Putamen (tissue), 1 donor: ENCODE measurements at regions not wholly inside any gene's neighbourhood (a gene's known extent, or its start where the extent isn't known, plus 50 kb on each side); places are given as distances from the start of the nearest gene placed in this dataset.

Source experiments
- DNase-seq: peaks from one replicate; pipeline ENCODE4 v3.0.0-alpha.2; 2016; ENCODE audit warnings: low spot score

- DNase-seq: no peak
Observed at GRCh38 chr4:147312376-147313046, 168.4 kb upstream of the EDNRA start.

GRCh38 chr4:147313108-147313507 is 167.8 kb upstream of the EDNRA start:
- no peak for DNase-seq

- no peak for DNase-seq
Observed at GRCh38 chr4:147318586-147318985, 162.3 kb upstream of the EDNRA start.

- no peak for DNase-seq
Observed at GRCh38 chr4:147325571-147325981, 155.3 kb upstream of the EDNRA start.

GRCh38 chr4:147326591-147326990 is 154.3 kb upstream of the EDNRA start:
- DNase-seq: no peak

GRCh38 chr4:147327322-147327721 is 153.6 kb upstream of the EDNRA start:
- DNase-seq: no peak

- no peak for DNase-seq
Observed at GRCh38 chr4:147328189-147328588, 152.7 kb upstream of the EDNRA start.

- DNase-seq: no peak
Observed at GRCh38 chr4:147328756-147329446, 152.0 kb upstream of the EDNRA start.

- no peak for DNase-seq
Observed at GRCh38 chr4:147332091-147332490, 148.8 kb upstream of the EDNRA start.

GRCh38 chr4:147334478-147334877 is 146.4 kb upstream of the EDNRA start:
- DNase-seq: no peak

- DNase-seq: no peak
Observed at GRCh38 chr4:147335183-147335582, 145.7 kb upstream of the EDNRA start.

- no peak for DNase-seq
Observed at GRCh38 chr4:147336252-147336651, 144.6 kb upstream of the EDNRA start.

- DNase-seq: no peak
Observed at GRCh38 chr4:147339100-147339499, 141.8 kb upstream of the EDNRA start.

- no peak for DNase-seq
Observed at GRCh38 chr4:147340111-147340510, 140.8 kb upstream of the EDNRA start.

- DNase-seq: no peak
Observed at GRCh38 chr4:147340591-147341120, 140.2 kb upstream of the EDNRA start.

GRCh38 chr4:147343692-147344091 is 137.2 kb upstream of the EDNRA start:
- no peak for DNase-seq

GRCh38 chr4:147345662-147346061 is 135.2 kb upstream of the EDNRA start:
- no peak for DNase-seq

- DNase-seq: no peak
Observed at GRCh38 chr4:147347217-147347616, 133.7 kb upstream of the EDNRA start.

- DNase-seq: no peak
Observed at GRCh38 chr4:147349193-147349592, 131.7 kb upstream of the EDNRA start.

- DNase-seq: no peak
Observed at GRCh38 chr4:147351083-147351787, 129.7 kb upstream of the EDNRA start.

GRCh38 chr4:147354237-147354636 is 126.7 kb upstream of the EDNRA start:
- no peak for DNase-seq

- DNase-seq: no peak
Observed at GRCh38 chr4:147355032-147355656, 125.8 kb upstream of the EDNRA start.
